B cell (primary cell): ENCODE measurements at regions not wholly inside any gene's neighbourhood (a gene's known extent, or its start where the extent isn't known, plus 50 kb on each side); places are given as distances from the start of the nearest gene placed in this dataset.

Experiments used
- ATAC-seq: fragments of 200-7000 bp; cut with Tn5 transposase; one replicate; pipeline ENCODE4 v1.10.0; 2021; ENCODE audit warnings: low read depth, mild to moderate bottlenecking, moderate number of reproducible peaks, moderate library complexity
- CTCF ChIA-PET: fragments of 350-600 bp; sonication (Branson Sonifier 250); formaldehyde crosslinking; loops from one replicate; lab custom pipeline; 2021; ENCODE audit warnings: antibody characterized with exemption, inconsistent platforms; lab: Charles Lee
- POLR2A ChIA-PET: fragments of 350-600 bp; sonication (Branson Sonifier 250); formaldehyde crosslinking; loops from one replicate; lab custom pipeline; 2021; ENCODE audit warnings: antibody characterized with exemption; lab: Charles Lee
- DNase-seq: peaks from one replicate; pipeline ENCODE4 v3.0.0; 2013
- H2AFZ ChIP-seq: 2 replicates; pipeline ENCODE4 v1.6.1; 2012; ENCODE audit warnings: mild to moderate bottlenecking, low read depth, low read length; ENCODE audit not compliant: insufficient read depth, poor library complexity, severe bottlenecking
- H3K27ac ChIP-seq, 2 donors: 1 replicate in 1 of 2; 2 replicates in 1 of 2; pipeline ENCODE4 v1.5.1; 2012 to 2013; ENCODE audit warnings: low read length in 2 of 2, mild to moderate bottlenecking in 2 of 2, moderate library complexity in 1 of 2
- H3K27me3 ChIP-seq, 4 experiments: fragments of 200-600 bp in 1 of 4; sonication (generic) in 1 of 4; replicated peaks in 1 of 4; 1 replicate in 2 of 4; 2 replicates in 2 of 4; pipeline versions ENCODE4 v1.6.1 to v1.7.0; 2013 to 2016; ENCODE audit warnings: low read length in 3 of 4, mild to moderate bottlenecking in 2 of 4, mixed read lengths in 1 of 4, moderate library complexity in 1 of 4; ENCODE audit not compliant: insufficient read depth in 4 of 4, control insufficient read depth in 3 of 4; ENCODE audit errors: control extremely low read depth in 1 of 4
- H3K36me3 ChIP-seq, 2 experiments: replicated peaks in 1 of 2; 1 replicate in 1 of 2; 2 replicates in 1 of 2; pipeline versions ENCODE4 v1.6.1 to v1.7.1; 2013; ENCODE audit warnings: low read length in 1 of 2; ENCODE audit not compliant: insufficient read depth in 2 of 2, control insufficient read depth in 1 of 2; ENCODE audit errors: control extremely low read depth in 1 of 2, extremely low read depth in 1 of 2
- H3K4me1 ChIP-seq, 2 donors: fragments of 200-600 bp in 1 of 2; sonication (generic) in 1 of 2; 1 replicate in 1 of 2; 2 replicates in 1 of 2; pipeline versions ENCODE4 v1.5.1 to v1.6.1; 2013 to 2017; ENCODE audit warnings: low read length in 2 of 2; ENCODE audit not compliant: control insufficient read depth in 2 of 2, insufficient read depth in 2 of 2
- H3K4me2 ChIP-seq: replicated peaks from 2 replicates; pipeline ENCODE3; 2012; ENCODE audit warnings: mild to moderate bottlenecking, low read depth, low read length; ENCODE audit not compliant: poor library complexity, severe bottlenecking
- H3K4me3 ChIP-seq, 5 experiments: fragments of 200-600 bp in 1 of 5; sonication (generic) in 1 of 5; 1 replicate in 3 of 5; 2 replicates in 2 of 5; pipeline versions ENCODE4 v1.5.1 to v1.7.0; 2011 to 2016; ENCODE audit warnings: low read length in 4 of 5, mild to moderate bottlenecking in 4 of 5, low read depth in 2 of 5, control low read depth in 1 of 5, moderate library complexity in 1 of 5; ENCODE audit not compliant: insufficient read depth in 1 of 5; ENCODE audit errors: control extremely low read depth in 1 of 5, extremely low read depth in 1 of 5
- H3K79me2 ChIP-seq: fragments of 200-600 bp; sonication (generic); one replicate; pipeline ENCODE4 v1.6.0; 2016; ENCODE audit warnings: low read length; ENCODE audit not compliant: control insufficient read depth, insufficient read depth
- H3K9ac ChIP-seq: fragments of 200-600 bp; sonication (generic); 2 replicates; pipeline ENCODE4 v1.6.1; 2017; ENCODE audit warnings: mild to moderate bottlenecking, low read length, moderate library complexity
- H3K9me3 ChIP-seq, 3 donors: one replicate each; pipeline versions ENCODE4 v1.6.1 to v1.7.1; 2013; ENCODE audit warnings: low read length in 2 of 3; ENCODE audit not compliant: control insufficient read depth in 2 of 3, insufficient read depth in 1 of 3; ENCODE audit errors: control extremely low read depth in 1 of 3
- H4K20me1 ChIP-seq: 2 replicates; pipeline ENCODE4 v1.6.0; 2012; ENCODE audit warnings: mild to moderate bottlenecking, low read length; ENCODE audit not compliant: insufficient read depth, control insufficient read depth, poor library complexity, severe bottlenecking
- H3K27ac Mint-ChIP-seq: one replicate; pipeline ENCODE4 v1.8.0; 2021; ENCODE audit warnings: mixed read lengths
- H3K27me3 Mint-ChIP-seq: one replicate; pipeline ENCODE4 v1.8.0; 2021; ENCODE audit warnings: mixed read lengths
- H3K4me1 Mint-ChIP-seq: one replicate; pipeline ENCODE4 v1.8.0; 2021; ENCODE audit warnings: mixed read lengths
- H3K4me3 Mint-ChIP-seq: one replicate; pipeline ENCODE4 v1.8.0; 2021; ENCODE audit warnings: mixed read lengths
- H3K9me3 Mint-ChIP-seq: one replicate; pipeline ENCODE4 v1.8.0; 2022; ENCODE audit warnings: mixed read lengths; ENCODE audit not compliant: insufficient read depth
- EZH2 ChIP-seq: IDR thresholded peaks from 2 replicates; pipeline ENCODE4 v1.6.1; 2012; ENCODE audit warnings: borderline replicate concordance, low read depth, mild to moderate bottlenecking, moderate library complexity, low read length; ENCODE audit not compliant: insufficient read depth, poor library complexity, severe bottlenecking
- WGBS: methylation state at CpG from one replicate; pipeline ENCODE4 v1.1.5; 2013; ENCODE audit warnings: missing lambda C conversion rate; ENCODE audit not compliant: insufficient coverage; 5-methylcytosine and 5-hydroxymethylcytosine counted together
- intact Hi-C: fragments of 100-400 bp; cut with micrococcal nuclease; formaldehyde crosslinking; loops from one replicate; pipeline ENCODE4 v1.10.0; 2022
- TF ChIP-seq, protein P1 (sequence below): fragments of 200-600 bp; IDR thresholded peaks from one replicate; pipeline ENCODE4 v1.8.0; 2022; ENCODE audit warnings: antibody characterized with exemption, mild to moderate bottlenecking

DNA sequence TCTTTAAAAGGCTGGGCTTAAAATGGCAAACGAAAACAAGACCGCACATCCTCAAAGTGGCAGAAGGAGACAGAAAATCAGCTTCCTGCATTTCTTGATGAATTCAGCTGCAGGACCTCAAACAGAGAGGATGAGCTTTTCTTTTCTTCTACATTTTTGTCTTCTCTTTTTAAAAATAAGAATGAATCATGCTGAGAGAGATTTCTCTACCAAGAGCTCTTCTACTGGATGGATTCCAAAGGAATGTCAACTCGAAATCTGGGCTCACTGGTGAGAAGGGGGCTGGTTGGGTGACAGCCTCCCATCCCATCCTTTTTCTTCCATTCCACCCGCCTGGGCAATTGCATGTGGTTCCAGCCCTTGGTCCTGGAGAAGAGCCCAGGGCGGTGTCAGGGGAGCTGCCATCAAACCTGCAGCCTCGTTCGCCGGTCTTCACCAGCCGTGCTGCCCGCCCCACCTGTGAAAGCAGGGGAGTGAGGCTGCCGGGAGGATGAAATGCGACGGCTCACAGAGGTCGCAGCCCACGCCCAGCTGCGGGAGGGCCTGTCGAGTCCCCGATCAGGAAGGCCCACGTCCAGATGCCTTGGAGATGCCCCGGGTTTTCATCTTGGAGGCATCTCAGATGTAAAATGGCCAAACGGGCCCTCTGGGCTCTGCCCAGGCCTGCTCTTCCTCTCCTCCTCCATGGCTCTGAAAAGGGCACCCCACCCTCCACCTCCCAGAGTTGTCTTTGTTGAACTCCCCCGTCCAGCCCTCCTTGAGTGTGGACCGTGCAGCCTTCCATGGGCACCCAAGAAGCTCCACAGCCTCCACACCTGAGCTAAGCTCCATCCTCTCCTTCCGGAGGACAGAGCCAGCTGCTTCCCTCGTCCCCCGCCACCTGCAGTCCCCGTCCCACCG, 121.9 kb downstream of the FOXL1 start:
- ATAC-seq (no peak), DNase-seq (no peak)
- no peak overlapping the region for H3K27ac ChIP-seq
- H2AFZ ChIP-seq: no peak overlapping the region
- H3K36me3 ChIP-seq: no peaks in the 10 kb centered on the region
- peaks cover 0 to 6% (median 0%) of the 10 kb centered on the region in 3 donors for H3K9me3 ChIP-seq
- Mint-ChIP-seq H3K27ac (no peak overlapping the region), H3K4me3 (no peak overlapping the region), H3K27me3 (peaks cover 12% of the 10 kb centered on the region), H3K4me1 (no peaks in the 10 kb centered on the region), H3K9me3 (no peaks in the 10 kb centered on the region)
- H4K20me1 ChIP-seq: no peaks in the 10 kb centered on the region
- ChIA-PET CTCF (no interaction called here), POLR2A (no interaction called here)
- H3K9ac ChIP-seq: no peak overlapping the region
- H3K4me2 ChIP-seq: no peak overlapping the region
- no peak overlapping the region for H3K4me3 ChIP-seq
- no peaks in the 10 kb centered on the region for H3K79me2 ChIP-seq
- WGBS: 92% methylated on average over 27 of the region's 28 CpGs
- no peaks in the 10 kb centered on the region for H3K4me1 ChIP-seq
- intact Hi-C loops: no loop called here
- TF ChIP-seq, protein P1, sequence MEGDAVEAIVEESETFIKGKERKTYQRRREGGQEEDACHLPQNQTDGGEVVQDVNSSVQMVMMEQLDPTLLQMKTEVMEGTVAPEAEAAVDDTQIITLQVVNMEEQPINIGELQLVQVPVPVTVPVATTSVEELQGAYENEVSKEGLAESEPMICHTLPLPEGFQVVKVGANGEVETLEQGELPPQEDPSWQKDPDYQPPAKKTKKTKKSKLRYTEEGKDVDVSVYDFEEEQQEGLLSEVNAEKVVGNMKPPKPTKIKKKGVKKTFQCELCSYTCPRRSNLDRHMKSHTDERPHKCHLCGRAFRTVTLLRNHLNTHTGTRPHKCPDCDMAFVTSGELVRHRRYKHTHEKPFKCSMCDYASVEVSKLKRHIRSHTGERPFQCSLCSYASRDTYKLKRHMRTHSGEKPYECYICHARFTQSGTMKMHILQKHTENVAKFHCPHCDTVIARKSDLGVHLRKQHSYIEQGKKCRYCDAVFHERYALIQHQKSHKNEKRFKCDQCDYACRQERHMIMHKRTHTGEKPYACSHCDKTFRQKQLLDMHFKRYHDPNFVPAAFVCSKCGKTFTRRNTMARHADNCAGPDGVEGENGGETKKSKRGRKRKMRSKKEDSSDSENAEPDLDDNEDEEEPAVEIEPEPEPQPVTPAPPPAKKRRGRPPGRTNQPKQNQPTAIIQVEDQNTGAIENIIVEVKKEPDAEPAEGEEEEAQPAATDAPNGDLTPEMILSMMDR: no peak
- TF ChIP-seq EZH2: no peak
- H3K27me3 ChIP-seq: no peaks in the 10 kb centered on the region

DNA sequence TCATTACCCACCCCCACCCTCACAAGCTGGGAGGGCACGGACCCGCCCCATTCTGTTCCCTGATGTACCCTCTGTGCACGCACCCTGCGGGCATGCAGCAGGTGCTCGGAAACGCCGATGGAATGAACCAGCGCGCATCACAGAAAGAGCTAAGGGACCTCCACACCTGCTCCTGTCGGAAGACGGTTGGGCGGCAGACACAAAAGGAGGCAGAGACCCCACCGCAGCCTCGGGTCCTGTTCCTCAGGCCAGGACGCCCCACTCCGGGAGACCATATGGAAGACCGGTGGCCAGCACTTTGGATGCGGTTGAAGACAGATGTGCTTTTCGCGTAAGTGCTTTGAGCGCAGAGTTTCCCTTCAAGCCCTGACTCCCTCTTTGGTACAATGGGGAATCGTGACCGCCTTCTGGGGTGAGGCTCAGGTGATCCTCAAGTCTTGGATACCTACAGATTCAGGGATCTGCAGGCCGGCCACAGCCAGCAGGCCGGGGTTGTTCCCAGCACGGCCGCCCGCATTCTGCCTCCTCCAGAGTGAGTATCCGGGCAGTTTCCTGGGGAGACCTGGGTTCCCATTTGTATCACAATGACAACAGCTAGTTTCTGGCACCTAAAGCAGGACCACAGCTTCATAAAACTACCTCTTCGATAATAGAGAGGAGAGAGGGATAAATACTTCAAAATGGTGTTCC, 123.1 kb downstream of the FOXL1 start:
- ChIA-PET POLR2A (no interaction called here), CTCF (no interaction called here)
- Histone ChIP-seq H3K4me2 (no peak overlapping the region), H3K9ac (no peak overlapping the region), H3K9me3 (peaks cover 0 to 10% (median 0%) of the 10 kb centered on the region in 3 donors), H3K27ac (no peak overlapping the region), H2AFZ (no peak overlapping the region), H3K27me3 (no peaks in the 10 kb centered on the region), H3K4me1 (no peaks in the 10 kb centered on the region), H3K79me2 (no peaks in the 10 kb centered on the region), H3K4me3 (no peak overlapping the region), H4K20me1 (no peaks in the 10 kb centered on the region), H3K36me3 (no peaks in the 10 kb centered on the region)
- no peak overlapping the region for H3K4me3 Mint-ChIP-seq
- TF ChIP-seq, protein P1: no peak
- no peak for TF ChIP-seq EZH2
- peaks cover 9% of the 10 kb centered on the region for H3K27me3 Mint-ChIP-seq
- 95% methylated on average over 29 of the region's 30 CpGs for WGBS
- H3K27ac Mint-ChIP-seq: no peak overlapping the region
- no peak for ATAC-seq
- no peaks in the 10 kb centered on the region for H3K4me1 Mint-ChIP-seq
- H3K9me3 Mint-ChIP-seq: no peaks in the 10 kb centered on the region
- no peak for DNase-seq
- intact Hi-C loops: no loop called here
